ENCODE measurements at regions not wholly inside any gene's neighbourhood (a gene's known extent, or its start where the extent isn't known, plus 50 kb on each side); places are given as distances from the start of the nearest gene placed in this dataset.
"Not testable (repeated sequence)": the region's sequence is repeated elsewhere in the genome, so short reads cannot be mapped to it uniquely, and the experiment has no call there.

GRCh38 chr2:88859461-88859860 lies 168.0 kb downstream of the RPIA start:
- DNase-seq (ENCODE audit: low read depth, low spot score), result no peak

GRCh38 chr2:88860421-88861075 lies 169.1 kb downstream of the RPIA start:
- no peak for DNase-seq (ENCODE audit: low read depth, low spot score)

GRCh38 chr2:88865801-88866371 lies 174.4 kb downstream of the RPIA start:
- no peak for DNase-seq (ENCODE audit: low read depth, low spot score)

GRCh38 chr2:88866756-88867155 lies 175.3 kb downstream of the RPIA start:
- DNase-seq (ENCODE audit: low read depth, low spot score), result no peak

- DNase-seq (ENCODE audit: low read depth, low spot score), result no peak
Observed at GRCh38 chr2:88868861-88869260, 177.4 kb downstream of the RPIA start.

GRCh38 chr2:88870267-88870839 lies 178.9 kb downstream of the RPIA start:
- no peak for DNase-seq (ENCODE audit: low read depth, low spot score)

- DNase-seq (ENCODE audit: low read depth, low spot score), result no peak
Observed at GRCh38 chr2:88871336-88871735, 179.9 kb downstream of the RPIA start.

GRCh38 chr2:88873620-88874019 lies 182.1 kb downstream of the RPIA start:
- no peak for DNase-seq (ENCODE audit: low read depth, low spot score)

GRCh38 chr2:88874063-88874657 lies 182.7 kb downstream of the RPIA start:
- DNase-seq (ENCODE audit: low read depth, low spot score), result peak; percentile 5

- DNase-seq (ENCODE audit: low read depth, low spot score), result no peak
Observed at GRCh38 chr2:88875736-88876135, 184.3 kb downstream of the RPIA start.

GRCh38 chr2:88880441-88880953 lies 189.0 kb downstream of the RPIA start:
- DNase-seq (ENCODE audit: low read depth, low spot score), result peak; percentile 2

- DNase-seq (ENCODE audit: low read depth, low spot score), result no peak
Observed at GRCh38 chr2:88885275-88885674, 193.8 kb downstream of the RPIA start.

GRCh38 chr2:88885679-88886416 lies 194.4 kb downstream of the RPIA start:
- DNase-seq (ENCODE audit: low read depth, low spot score), result no peak

- DNase-seq (ENCODE audit: low read depth, low spot score), result not testable (repeated sequence)
Observed at GRCh38 chr2:88887466-88887865, 196.0 kb downstream of the RPIA start.

- DNase-seq (ENCODE audit: low read depth, low spot score), result no peak
Observed at GRCh38 chr2:88892207-88892606, 200.7 kb downstream of the RPIA start.

GRCh38 chr2:88892788-88893187 lies 201.3 kb downstream of the RPIA start:
- no peak for DNase-seq (ENCODE audit: low read depth, low spot score)

- DNase-seq (ENCODE audit: low read depth, low spot score), result no peak
Observed at GRCh38 chr2:88896971-88897370, 205.5 kb downstream of the RPIA start.

GRCh38 chr2:88897715-88898114 lies 206.2 kb downstream of the RPIA start:
- DNase-seq (ENCODE audit: low read depth, low spot score), result no peak

- no peak for DNase-seq (ENCODE audit: low read depth, low spot score)
Observed at GRCh38 chr2:88903749-88904353, 212.4 kb downstream of the RPIA start.

GRCh38 chr2:88913280-88913679 lies 221.8 kb downstream of the RPIA start:
- DNase-seq (ENCODE audit: low read depth, low spot score), result no peak

GRCh38 chr2:88919087-88919738 lies 227.7 kb downstream of the RPIA start:
- no peak for DNase-seq (ENCODE audit: low read depth, low spot score)

Measured in brain pericyte (primary cell).